ENCODE measurements at regions not wholly inside any gene's neighbourhood (a gene's known extent, or its start where the extent isn't known, plus 50 kb on each side); places are given as distances from the start of the nearest gene placed in this dataset.
"Not testable (repeated sequence)": the region's sequence is repeated elsewhere in the genome, so short reads cannot be mapped to it uniquely, and the experiment has no call there.

- DNase-seq; H3K36me3 ChIP-seq; intact Hi-C loops (cut with DNase I; ENCODE audit: low total_unique reads); H3K27ac ChIP-seq; H3K9me3 ChIP-seq; H3K4me1 ChIP-seq; H3K27me3 ChIP-seq: not testable (repeated sequence)
- TF ChIP-seq, protein P1, sequence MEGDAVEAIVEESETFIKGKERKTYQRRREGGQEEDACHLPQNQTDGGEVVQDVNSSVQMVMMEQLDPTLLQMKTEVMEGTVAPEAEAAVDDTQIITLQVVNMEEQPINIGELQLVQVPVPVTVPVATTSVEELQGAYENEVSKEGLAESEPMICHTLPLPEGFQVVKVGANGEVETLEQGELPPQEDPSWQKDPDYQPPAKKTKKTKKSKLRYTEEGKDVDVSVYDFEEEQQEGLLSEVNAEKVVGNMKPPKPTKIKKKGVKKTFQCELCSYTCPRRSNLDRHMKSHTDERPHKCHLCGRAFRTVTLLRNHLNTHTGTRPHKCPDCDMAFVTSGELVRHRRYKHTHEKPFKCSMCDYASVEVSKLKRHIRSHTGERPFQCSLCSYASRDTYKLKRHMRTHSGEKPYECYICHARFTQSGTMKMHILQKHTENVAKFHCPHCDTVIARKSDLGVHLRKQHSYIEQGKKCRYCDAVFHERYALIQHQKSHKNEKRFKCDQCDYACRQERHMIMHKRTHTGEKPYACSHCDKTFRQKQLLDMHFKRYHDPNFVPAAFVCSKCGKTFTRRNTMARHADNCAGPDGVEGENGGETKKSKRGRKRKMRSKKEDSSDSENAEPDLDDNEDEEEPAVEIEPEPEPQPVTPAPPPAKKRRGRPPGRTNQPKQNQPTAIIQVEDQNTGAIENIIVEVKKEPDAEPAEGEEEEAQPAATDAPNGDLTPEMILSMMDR (IDR thresholded peaks at IDR 0.05), result peak; percentile 11 to 34
- H3K4me3 ChIP-seq, result peak overlapping the region; percentile 41 to 48
These were observed 59.3 kb upstream of the CLEC6A start for GRCh38 chr12:8396225-8397071.

DNA sequence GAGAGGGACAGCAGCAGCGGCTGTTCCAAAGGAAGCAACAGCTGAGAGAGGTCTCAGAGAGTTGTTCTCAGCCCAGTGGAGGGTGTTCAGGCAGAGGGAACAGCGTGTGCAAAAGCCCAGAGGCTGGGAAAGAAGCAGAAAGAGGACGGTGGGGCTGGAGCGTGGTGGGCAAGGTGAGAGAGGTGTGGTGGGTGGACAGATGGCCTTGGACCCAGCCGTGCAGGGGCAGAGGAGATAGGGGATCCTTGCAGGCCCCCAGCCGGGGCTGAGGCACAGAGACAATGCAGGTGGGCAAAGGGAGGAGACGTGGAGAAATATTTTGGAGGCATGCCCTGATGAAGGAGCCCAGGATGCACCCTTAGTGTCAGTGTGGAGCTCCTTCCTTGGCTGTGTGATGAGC is 58.4 kb upstream of the CLEC6A start:
- H3K4me1 ChIP-seq; H3K27ac ChIP-seq; H3K9me3 ChIP-seq; DNase-seq; H3K27me3 ChIP-seq; intact Hi-C loops (cut with DNase I; ENCODE audit: low total_unique reads); H3K36me3 ChIP-seq; H3K4me3 ChIP-seq: not testable (repeated sequence)

DNA sequence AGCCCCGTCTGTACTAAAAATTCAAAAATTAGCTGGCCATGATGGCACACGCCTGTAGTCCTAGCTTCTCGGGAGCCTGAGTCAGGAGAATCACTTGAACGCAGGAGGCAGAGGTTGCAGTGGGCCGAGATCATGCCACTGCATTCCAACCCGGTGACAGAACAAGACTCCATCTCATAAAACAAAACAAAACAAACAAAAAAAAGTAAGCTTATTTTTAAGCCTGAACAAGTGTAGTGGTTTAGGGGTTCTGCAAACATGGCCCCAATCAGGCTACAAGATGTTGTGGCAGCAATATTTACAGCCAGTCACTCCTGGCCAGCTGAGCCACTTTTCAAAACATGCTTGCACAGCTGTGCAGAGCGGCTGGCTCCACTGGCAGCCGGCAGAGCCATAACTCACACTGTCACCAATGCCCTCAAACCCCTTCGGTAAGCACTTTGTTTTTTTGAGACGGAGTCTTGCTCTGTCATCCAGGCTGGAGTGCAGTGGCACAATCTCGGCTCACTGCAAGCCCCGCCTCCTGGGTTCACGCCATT is 56.2 kb upstream of the CLEC6A start:
- H3K4me3 ChIP-seq; H3K4me1 ChIP-seq; H3K36me3 ChIP-seq; DNase-seq; H3K27ac ChIP-seq; H3K9me3 ChIP-seq; H3K27me3 ChIP-seq; intact Hi-C loops (cut with DNase I; ENCODE audit: low total_unique reads): not testable (repeated sequence)

DNA sequence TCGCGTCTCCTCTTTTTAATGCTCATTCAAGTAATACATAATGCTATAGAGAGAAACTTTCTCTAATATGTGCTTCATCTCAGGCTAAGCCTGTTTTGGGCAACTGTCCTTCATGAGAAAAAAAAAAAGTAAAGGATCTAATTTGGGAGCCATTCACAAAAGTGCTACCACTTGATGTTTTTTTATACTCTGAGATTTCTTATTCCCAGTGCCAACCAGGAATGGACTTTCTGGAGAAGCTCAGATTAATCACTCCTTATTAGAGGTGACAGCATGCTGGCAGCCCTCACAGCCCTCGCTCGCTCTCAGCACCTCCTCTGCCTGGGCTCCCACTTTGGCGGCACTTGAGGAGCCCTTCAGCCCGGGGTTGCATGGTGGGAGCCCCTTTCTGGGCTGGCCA is 51.9 kb upstream of the CLEC6A start:
- H3K4me1 ChIP-seq; H3K27ac ChIP-seq; H3K27me3 ChIP-seq; DNase-seq; H3K4me3 ChIP-seq; H3K9me3 ChIP-seq; H3K36me3 ChIP-seq; intact Hi-C loops (cut with DNase I; ENCODE audit: low total_unique reads): not testable (repeated sequence)

DNA sequence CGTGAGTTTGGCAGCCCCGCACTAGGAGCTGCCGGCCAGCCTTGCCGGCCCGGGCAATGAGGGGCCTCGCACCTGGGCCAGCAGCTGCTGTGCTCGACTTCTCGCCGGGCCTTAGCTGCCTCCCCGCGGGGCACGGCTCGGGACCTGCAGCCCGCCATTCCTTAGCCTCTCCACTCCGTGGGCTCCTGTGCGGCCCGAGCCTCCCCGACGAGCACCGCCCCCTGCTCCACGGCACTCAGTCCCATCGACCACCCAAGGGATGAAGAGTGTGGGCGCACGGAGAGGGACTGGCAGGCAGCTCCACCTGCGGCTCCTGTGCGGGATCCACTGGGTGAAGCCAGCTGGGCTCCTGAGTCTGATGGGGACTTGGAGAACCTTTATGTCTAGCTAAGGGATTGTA is 51.4 kb upstream of the CLEC6A start:
- H3K4me3 ChIP-seq; intact Hi-C loops (cut with DNase I; ENCODE audit: low total_unique reads); H3K9me3 ChIP-seq; H3K36me3 ChIP-seq; H3K27me3 ChIP-seq; H3K27ac ChIP-seq; H3K4me1 ChIP-seq: not testable (repeated sequence)
- DNase-seq, result peak in 1 of 2 donors; percentile 53
